IMR-90 (cell line): ENCODE measurements at regions not wholly inside any gene's neighbourhood (a gene's known extent, or its start where the extent isn't known, plus 50 kb on each side); places are given as distances from the start of the nearest gene placed in this dataset.

ENCODE experiments used
- ATAC-seq: fragments of 200-7000 bp; cut with Tn5 transposase; 2 replicates; pipeline ENCODE4 v1.9.1; 2020; ENCODE audit warnings: low read depth, mild to moderate bottlenecking, moderate library complexity
- BruUV-seq: library from RNA; stranded (reverse); fragments of 400-500 nt; replicated peaks from 2 replicates; lab custom pipeline; 2021; lab: Mats Ljungman, UMichigan
- CTCF ChIA-PET: fragments of 300-600 bp; formaldehyde crosslinking; extraction: SDS; loops from one replicate; lab custom pipeline; 2021; ENCODE audit warnings: antibody characterized with exemption; lab: Yijun Ruan, JAX
- POLR2A ChIA-PET: fragments of 300-600 bp; sonication (Branson Sonifier 250); formaldehyde crosslinking; loops from one replicate; lab custom pipeline; 2022; ENCODE audit warnings: antibody characterized with exemption; ENCODE audit not compliant: unreplicated experiment; lab: Charles Lee
- DNase-seq: peaks from one replicate; pipeline ENCODE4 v3.0.0; 2013
- H2AFZ ChIP-seq: replicated peaks from 2 replicates; pipeline ENCODE3; 2013; ENCODE audit warnings: low read length, mild to moderate bottlenecking; ENCODE audit not compliant: poor library complexity
- H2AK5ac ChIP-seq: 2 replicates; pipeline ENCODE4 v1.6.1; 2013; ENCODE audit warnings: low read depth, low read length, inconsistent platforms
- H2AK9ac ChIP-seq: replicated peaks from 2 replicates; pipeline ENCODE3; 2013; ENCODE audit warnings: mild to moderate bottlenecking, low read depth, low read length, moderate library complexity; ENCODE audit not compliant: poor library complexity
- H2BK120ac ChIP-seq: 2 replicates; pipeline ENCODE4 v1.6.1; 2013; ENCODE audit warnings: low read depth, low read length, inconsistent platforms
- H2BK15ac ChIP-seq: 3 replicates; pipeline ENCODE4 v1.6.1; 2013; ENCODE audit warnings: low read depth, low read length, inconsistent platforms
- H2BK20ac ChIP-seq: 2 replicates; pipeline ENCODE4 v1.6.1; 2013; ENCODE audit warnings: low read depth, mild to moderate bottlenecking, inconsistent platforms, low read length, moderate library complexity
- H2BK5ac ChIP-seq: 2 replicates; pipeline ENCODE4 v1.6.1; 2013; ENCODE audit warnings: mild to moderate bottlenecking, low read depth, low read length, inconsistent platforms; ENCODE audit not compliant: poor library complexity, severe bottlenecking
- H3K14ac ChIP-seq: replicated peaks from 2 replicates; pipeline ENCODE4 v1.6.1; 2013; ENCODE audit warnings: low read depth, low read length, inconsistent platforms
- H3K18ac ChIP-seq: 2 replicates; pipeline ENCODE4 v1.6.1; 2013; ENCODE audit warnings: low read depth, low read length, control low read depth
- H3K23ac ChIP-seq: 2 replicates; pipeline ENCODE4 v1.6.1; 2013; ENCODE audit warnings: low read depth, low read length, inconsistent platforms
- H3K27ac ChIP-seq: 2 replicates; pipeline ENCODE4 v1.5.1; 2013; ENCODE audit warnings: mild to moderate bottlenecking, control low read depth, low read length; ENCODE audit not compliant: insufficient read depth
- H3K27me3 ChIP-seq: 2 replicates; pipeline ENCODE4 v1.6.1; 2013; ENCODE audit warnings: low read length; ENCODE audit not compliant: control insufficient read depth, insufficient read depth
- H3K36me3 ChIP-seq: 2 replicates; pipeline ENCODE4 v1.6.1; 2013; ENCODE audit warnings: low read length, mixed read lengths; ENCODE audit not compliant: control insufficient read depth, insufficient read depth
- H3K4ac ChIP-seq: 2 replicates; pipeline ENCODE4 v1.6.1; 2013; ENCODE audit warnings: low read depth, low read length, inconsistent platforms
- H3K4me1 ChIP-seq: 2 replicates; pipeline ENCODE4 v1.6.1; 2013; ENCODE audit warnings: low read length, mixed read lengths; ENCODE audit not compliant: control insufficient read depth, insufficient read depth
- H3K4me2 ChIP-seq: 2 replicates; pipeline ENCODE4 v1.6.1; 2013; ENCODE audit warnings: low read depth, mild to moderate bottlenecking, control low read depth, low read length, moderate library complexity
- H3K4me3 ChIP-seq: 2 replicates; pipeline ENCODE4 v1.5.1; 2013; ENCODE audit warnings: low read depth, mild to moderate bottlenecking, control low read depth, low read length, moderate library complexity; ENCODE audit not compliant: insufficient read depth
- H3K56ac ChIP-seq: 2 replicates; pipeline ENCODE4 v1.6.1; 2013; ENCODE audit warnings: low read length, inconsistent platforms; ENCODE audit not compliant: insufficient read depth; ENCODE audit errors: extremely low read depth
- H3K79me1 ChIP-seq, 2 experiments: 2 replicates each; pipeline ENCODE4 v1.6.1; 2013; ENCODE audit warnings: low read length in 2 of 2, inconsistent platforms in 1 of 2, low read depth in 1 of 2
- H3K9ac ChIP-seq: 2 replicates; pipeline ENCODE4 v1.6.1; 2013; ENCODE audit warnings: low read depth, low read length, control low read depth
- H3K9me1 ChIP-seq: 2 replicates; pipeline ENCODE4 v1.6.1; 2013; ENCODE audit warnings: low read length, inconsistent platforms; ENCODE audit not compliant: insufficient read depth
- H3K9me3 ChIP-seq: 2 replicates; pipeline ENCODE4 v1.6.1; 2013; ENCODE audit warnings: low read length; ENCODE audit not compliant: control insufficient read depth, insufficient read depth
- H4K20me1 ChIP-seq: 2 replicates; pipeline ENCODE4 v1.6.1; 2013; ENCODE audit warnings: low read length, inconsistent platforms; ENCODE audit not compliant: insufficient read depth
- H4K5ac ChIP-seq: 2 replicates; pipeline ENCODE4 v1.6.1; 2013; ENCODE audit warnings: mild to moderate bottlenecking, low read depth, low read length, control low read depth
- H4K8ac ChIP-seq, 2 experiments: 2 replicates each; pipeline ENCODE4 v1.6.1; 2013; ENCODE audit warnings: low read depth in 2 of 2, low read length in 2 of 2, control low read depth in 1 of 2, inconsistent platforms in 1 of 2
- H4K91ac ChIP-seq: 2 replicates; pipeline ENCODE4 v1.6.1; 2013; ENCODE audit warnings: low read depth, low read length, inconsistent platforms; ENCODE audit not compliant: insufficient read depth
- BHLHE40 ChIP-seq: fragments of 150-350 bp; IDR thresholded peaks from 2 replicates; pipeline ENCODE4 v1.6.1; 2016; ENCODE audit warnings: mild to moderate bottlenecking, low read depth, low read length
- CEBPB ChIP-seq: IDR thresholded peaks from 2 replicates; pipeline ENCODE4 v1.6.1; 2012; ENCODE audit warnings: low read depth, low read length, improper control_type of control experiment
- CHD1 ChIP-seq: IDR thresholded peaks from 2 replicates; pipeline ENCODE4 v1.6.1; 2012; ENCODE audit warnings: low read depth, low read length, improper control_type of control experiment
- FOS ChIP-seq: fragments of 150-350 bp; IDR thresholded peaks from 2 replicates; pipeline ENCODE4 v1.6.1; 2016; ENCODE audit warnings: low read depth, low read length
- MAFK ChIP-seq: IDR thresholded peaks from 2 replicates; pipeline ENCODE4 v1.6.1; 2012; ENCODE audit warnings: low read depth, low read length, improper control_type of control experiment
- MAZ ChIP-seq: IDR thresholded peaks from 2 replicates; pipeline ENCODE4 v1.6.1; 2012; ENCODE audit warnings: low read depth, mild to moderate bottlenecking, low read length, improper control_type of control experiment, moderate library complexity, borderline replicate concordance
- MXI1 ChIP-seq: IDR thresholded peaks from 2 replicates; pipeline ENCODE4 v1.6.1; 2012; ENCODE audit warnings: low read depth, mild to moderate bottlenecking, low read length, moderate library complexity, borderline replicate concordance
- NFE2L2 ChIP-seq: fragments of 150-350 bp; IDR thresholded peaks from 2 replicates; pipeline ENCODE4 v1.6.1; 2016; ENCODE audit warnings: low read depth, mild to moderate bottlenecking, low read length
- POLR2A ChIP-seq: IDR thresholded peaks from 2 replicates; pipeline ENCODE4 v1.6.1; 2012; ENCODE audit warnings: mild to moderate bottlenecking, low read depth, low read length
- RAD21 ChIP-seq: IDR thresholded peaks from 2 replicates; pipeline ENCODE4 v1.6.1; 2012; ENCODE audit warnings: low read length, improper control_type of control experiment
- RCOR1 ChIP-seq: IDR thresholded peaks from 2 replicates; pipeline ENCODE4 v1.6.1; 2012; ENCODE audit warnings: mild to moderate bottlenecking, low read length, improper control_type of control experiment; ENCODE audit not compliant: insufficient replicate concordance
- RFX5 ChIP-seq: IDR thresholded peaks from 2 replicates; pipeline ENCODE4 v1.8.0; 2012; ENCODE audit warnings: low read depth, mild to moderate bottlenecking, low read length, moderate library complexity
- SMC3 ChIP-seq: fragments of 150-350 bp; IDR thresholded peaks from 2 replicates; pipeline ENCODE4 v1.6.1; 2016; ENCODE audit warnings: low read depth, mild to moderate bottlenecking, antibody characterized with exemption, low read length, moderate library complexity
- WGBS, 2 experiments: methylation state at CpG; one replicate each; pipeline versions ENCODE4 v1.1.5 to v1.1.7; 2013; ENCODE audit warnings: missing lambda C conversion rate in 2 of 2; ENCODE audit not compliant: insufficient read length in 1 of 2; ENCODE audit errors: extremely low coverage in 2 of 2; 5-methylcytosine and 5-hydroxymethylcytosine counted together
- dilution Hi-C: fragments of 300-500 bp; cut with HindIII; formaldehyde crosslinking; loops from one replicate; pipeline ENCODE4 v1.14.3; 2018; ENCODE audit warnings: low sequenced_read_pairs; ENCODE audit not compliant: unreplicated experiment
- in situ Hi-C: fragments of 300-500 bp; cut with MboI; formaldehyde crosslinking; loops from 3 replicates; pipeline ENCODE4 v1.14.3; 2019; ENCODE audit warnings: low sequenced_read_pairs, inconsistent platforms, mixed read lengths
- intact Hi-C: fragments of 100-400 bp; cut with micrococcal nuclease; formaldehyde crosslinking; loops from 2 replicates; pipeline ENCODE4 v1.10.0; 2022
- TF ChIP-seq, protein P1 (sequence below): conservative IDR thresholded peaks from 2 replicates; pipeline ENCODE4 v1.5.1; 2012; ENCODE audit warnings: mild to moderate bottlenecking, low read depth, low read length, improper control_type of control experiment
- TF ChIP-seq, protein P2 (sequence below): fragments of 150-350 bp; IDR thresholded peaks from 2 replicates; pipeline ENCODE4 v1.6.1; 2017; ENCODE audit warnings: mild to moderate bottlenecking, antibody characterized with exemption, low read length, low read depth
- TF ChIP-seq, protein P3 (sequence below): fragments of 150-350 bp; IDR thresholded peaks from 2 replicates; pipeline ENCODE4 v1.6.1; 2016; ENCODE audit warnings: low read depth, mild to moderate bottlenecking, low read length, moderate library complexity, borderline replicate concordance

DNA sequence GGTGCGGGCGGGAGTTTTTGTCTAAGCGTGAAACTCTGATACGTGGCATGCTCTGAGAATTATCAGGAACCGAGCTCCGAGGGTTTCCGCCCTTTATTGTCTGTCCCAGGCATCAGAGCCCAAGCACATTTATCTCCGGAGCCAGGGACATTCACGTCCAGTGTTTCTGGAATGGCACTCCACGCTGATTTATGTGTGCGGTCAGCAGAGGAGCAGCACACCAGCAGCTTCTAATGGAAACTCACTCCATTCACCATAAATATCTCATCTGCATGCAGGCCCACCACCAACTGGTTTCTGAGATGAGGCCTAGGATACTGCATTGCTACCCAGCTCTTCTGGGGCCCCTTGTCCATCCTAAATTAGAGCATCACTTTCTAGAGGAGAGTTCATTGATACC is 51.9 kb upstream of the SYNDIG1 start:
- Histone ChIP-seq H4K8ac (no peak overlapping the region), H3K27ac (no peak overlapping the region), H2BK5ac (no peak overlapping the region), H2AK9ac (no peak overlapping the region), H3K4me1 (no peaks in the 10 kb centered on the region), H2BK15ac (no peak overlapping the region), H2BK120ac (no peak overlapping the region), H3K4ac (no peak overlapping the region), H2AFZ (no peak overlapping the region), H2BK20ac (no peak overlapping the region), H3K79me1 (no peaks in the 10 kb centered on the region), H3K9me3 (peaks cover 9% of the 10 kb centered on the region), H3K4me2 (no peak overlapping the region), H2AK5ac (no peak overlapping the region), H3K4me3 (no peak overlapping the region), H4K91ac (no peak overlapping the region), H3K36me3 (no peaks in the 10 kb centered on the region), H3K23ac (no peak overlapping the region), H4K20me1 (no peaks in the 10 kb centered on the region), H3K9me1 (no peaks in the 10 kb centered on the region), H3K14ac (no peak overlapping the region), H4K5ac (no peak overlapping the region), H3K56ac (no peak overlapping the region), H3K9ac (no peak overlapping the region), H3K18ac (no peak overlapping the region), H3K27me3 (no peaks in the 10 kb centered on the region)
- BruUV-seq = no TSS peak
- in situ Hi-C loops (no loop called here), dilution Hi-C loops (no loop called here), intact Hi-C loops (no loop called here)
- POLR2A ChIA-PET = no interaction called here
- DNase-seq (no peak), ATAC-seq (no peak)
- TF ChIP-seq BHLHE40 (no peak), POLR2A (no peak), CEBPB (no peak), MAZ (no peak), RCOR1 (no peak), RAD21 (no peak), SMC3 (no peak), RFX5 (no peak), MAFK (no peak), MXI1 (no peak), FOS (no peak), NFE2L2 (no peak), CHD1 (no peak)
- TF ChIP-seq, protein P1, sequence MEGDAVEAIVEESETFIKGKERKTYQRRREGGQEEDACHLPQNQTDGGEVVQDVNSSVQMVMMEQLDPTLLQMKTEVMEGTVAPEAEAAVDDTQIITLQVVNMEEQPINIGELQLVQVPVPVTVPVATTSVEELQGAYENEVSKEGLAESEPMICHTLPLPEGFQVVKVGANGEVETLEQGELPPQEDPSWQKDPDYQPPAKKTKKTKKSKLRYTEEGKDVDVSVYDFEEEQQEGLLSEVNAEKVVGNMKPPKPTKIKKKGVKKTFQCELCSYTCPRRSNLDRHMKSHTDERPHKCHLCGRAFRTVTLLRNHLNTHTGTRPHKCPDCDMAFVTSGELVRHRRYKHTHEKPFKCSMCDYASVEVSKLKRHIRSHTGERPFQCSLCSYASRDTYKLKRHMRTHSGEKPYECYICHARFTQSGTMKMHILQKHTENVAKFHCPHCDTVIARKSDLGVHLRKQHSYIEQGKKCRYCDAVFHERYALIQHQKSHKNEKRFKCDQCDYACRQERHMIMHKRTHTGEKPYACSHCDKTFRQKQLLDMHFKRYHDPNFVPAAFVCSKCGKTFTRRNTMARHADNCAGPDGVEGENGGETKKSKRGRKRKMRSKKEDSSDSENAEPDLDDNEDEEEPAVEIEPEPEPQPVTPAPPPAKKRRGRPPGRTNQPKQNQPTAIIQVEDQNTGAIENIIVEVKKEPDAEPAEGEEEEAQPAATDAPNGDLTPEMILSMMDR = no peak
- TF ChIP-seq, protein P2, sequence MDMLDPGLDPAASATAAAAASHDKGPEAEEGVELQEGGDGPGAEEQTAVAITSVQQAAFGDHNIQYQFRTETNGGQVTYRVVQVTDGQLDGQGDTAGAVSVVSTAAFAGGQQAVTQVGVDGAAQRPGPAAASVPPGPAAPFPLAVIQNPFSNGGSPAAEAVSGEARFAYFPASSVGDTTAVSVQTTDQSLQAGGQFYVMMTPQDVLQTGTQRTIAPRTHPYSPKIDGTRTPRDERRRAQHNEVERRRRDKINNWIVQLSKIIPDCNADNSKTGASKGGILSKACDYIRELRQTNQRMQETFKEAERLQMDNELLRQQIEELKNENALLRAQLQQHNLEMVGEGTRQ = no peak
- TF ChIP-seq, protein P3, sequence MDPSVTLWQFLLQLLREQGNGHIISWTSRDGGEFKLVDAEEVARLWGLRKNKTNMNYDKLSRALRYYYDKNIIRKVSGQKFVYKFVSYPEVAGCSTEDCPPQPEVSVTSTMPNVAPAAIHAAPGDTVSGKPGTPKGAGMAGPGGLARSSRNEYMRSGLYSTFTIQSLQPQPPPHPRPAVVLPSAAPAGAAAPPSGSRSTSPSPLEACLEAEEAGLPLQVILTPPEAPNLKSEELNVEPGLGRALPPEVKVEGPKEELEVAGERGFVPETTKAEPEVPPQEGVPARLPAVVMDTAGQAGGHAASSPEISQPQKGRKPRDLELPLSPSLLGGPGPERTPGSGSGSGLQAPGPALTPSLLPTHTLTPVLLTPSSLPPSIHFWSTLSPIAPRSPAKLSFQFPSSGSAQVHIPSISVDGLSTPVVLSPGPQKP = no peak
- 75% methylated on average over 4 of the region's 11 CpGs; no CpG with 5 or more reads in 1 of the 2 experiments for WGBS, 2 experiments
- CTCF ChIA-PET = no interaction called here
